H7 (cell line): ENCODE measurements at regions not wholly inside any gene's neighbourhood (a gene's known extent, or its start where the extent isn't known, plus 50 kb on each side); places are given as distances from the start of the nearest gene placed in this dataset.
"Not testable (repeated sequence)": the region's sequence is repeated elsewhere in the genome, so short reads cannot be mapped to it uniquely, and the experiment has no call there.

Experiments
- DNase-seq: peaks from one replicate; pipeline ENCODE4 v3.0.0; 2012
- H3K27me3 ChIP-seq: 2 replicates; pipeline ENCODE4 v1.6.0; 2011; ENCODE audit warnings: mild to moderate bottlenecking, low read length; ENCODE audit not compliant: control insufficient read depth, insufficient read depth
- H3K36me3 ChIP-seq: replicated peaks from 2 replicates; pipeline ENCODE4 v1.5.1; 2011; ENCODE audit warnings: low read length; ENCODE audit not compliant: control insufficient read depth, insufficient read depth
- H3K4me3 ChIP-seq: 2 replicates; pipeline ENCODE4 v1.5.1; 2011; ENCODE audit warnings: low read depth, mild to moderate bottlenecking, control low read depth, low read length, moderate library complexity; ENCODE audit not compliant: insufficient read depth

DNA sequence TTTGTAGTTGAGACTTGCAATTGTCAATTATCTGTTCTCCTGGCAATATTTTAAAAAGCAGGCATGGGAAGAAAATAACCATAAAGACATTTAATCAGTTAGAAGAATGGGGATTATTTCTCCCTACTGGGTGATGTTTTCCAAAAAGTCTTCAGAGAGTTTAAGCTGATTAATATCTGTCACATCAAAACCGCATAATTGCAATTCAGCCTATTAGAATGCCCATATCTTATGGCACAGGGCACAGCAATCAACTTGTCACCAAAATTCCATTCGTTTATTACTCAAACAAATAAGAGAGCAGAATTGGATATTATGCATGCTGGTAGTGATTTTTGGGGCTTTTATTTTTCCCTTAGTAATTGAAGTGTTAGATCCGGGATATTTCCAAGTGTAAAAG, 218.7 kb downstream of the RNF144B start:
- Histone ChIP-seq H3K4me3 (no peak overlapping the region), H3K36me3 (no peaks in the 10 kb centered on the region), H3K27me3 (no peaks in the 10 kb centered on the region)
- DNase-seq, result no peak

DNA sequence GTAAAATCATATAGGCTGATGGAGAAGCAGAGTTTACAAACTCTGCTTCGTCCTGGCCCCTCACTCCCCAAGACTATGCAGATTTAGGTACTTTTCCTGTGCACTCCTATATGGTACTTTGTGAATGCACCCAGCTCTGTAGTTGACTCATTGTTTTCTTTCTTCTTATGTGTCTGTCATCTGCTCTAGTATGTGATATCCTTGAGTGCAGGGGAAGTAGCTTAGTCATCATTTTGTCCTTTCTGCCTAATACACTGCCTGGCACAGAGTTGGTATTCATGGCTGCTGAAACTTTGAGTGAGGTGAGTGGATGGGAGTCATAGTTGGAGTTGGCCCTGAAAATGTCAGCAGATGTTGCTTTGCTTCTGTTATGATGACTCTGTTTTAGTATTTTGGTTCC, 222.6 kb downstream of the RNF144B start:
- Histone ChIP-seq H3K36me3 (no peaks in the 10 kb centered on the region), H3K4me3 (no peak overlapping the region)
- no peak for DNase-seq

DNA sequence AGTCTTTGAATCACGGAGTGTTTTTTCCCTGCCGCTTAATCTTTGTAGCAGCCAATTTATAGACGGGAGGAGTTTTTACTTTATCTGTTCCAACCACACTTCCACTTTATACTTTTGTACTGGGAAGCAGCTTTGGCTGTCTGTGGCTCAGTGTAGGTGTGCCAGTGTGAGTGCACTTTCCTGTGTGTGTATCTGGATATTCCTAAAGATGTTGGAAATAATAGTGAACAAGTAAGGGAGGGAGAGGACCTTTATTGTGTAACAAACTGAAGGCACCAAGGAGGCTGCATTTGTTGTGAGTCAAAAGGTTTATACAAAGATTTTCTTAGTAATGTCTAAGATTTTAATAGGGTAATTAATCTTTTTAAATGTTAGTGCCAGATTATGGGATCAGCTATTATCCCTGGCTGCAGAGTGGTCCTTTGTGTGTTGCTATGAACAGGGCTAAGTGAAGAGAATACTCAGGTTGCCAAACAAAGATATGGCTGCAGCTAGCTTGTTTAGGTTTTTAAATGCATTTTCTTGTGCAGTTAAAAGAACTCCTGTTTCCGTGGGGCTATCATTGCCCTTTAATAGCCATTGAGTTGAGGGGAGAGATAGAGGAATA, 226.3 kb downstream of the RNF144B start:
- no peak overlapping the region for H3K4me3 ChIP-seq
- DNase-seq, result no peak

More for the DNA sequence above, 222.6 kb downstream of the RNF144B start:
- H3K27me3 ChIP-seq, result no peaks in the 10 kb centered on the region

DNA sequence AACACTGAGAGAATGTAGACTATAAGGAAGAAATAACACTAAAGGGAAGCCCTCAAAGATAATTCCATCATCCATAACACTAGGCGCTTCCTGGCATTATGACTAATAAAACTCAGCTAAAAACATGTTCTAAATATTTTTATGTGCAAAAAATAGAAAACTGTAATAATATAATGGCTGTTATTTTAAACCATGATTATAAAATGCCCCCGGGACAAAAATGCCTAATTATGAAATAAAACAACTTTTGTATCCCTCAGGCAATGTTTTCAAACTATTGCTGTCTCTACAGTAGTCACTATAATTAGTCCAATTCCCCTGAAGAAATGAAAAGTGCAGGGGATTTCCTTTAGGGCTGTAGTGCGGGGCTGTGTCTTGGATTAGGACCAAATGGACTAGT, 242.4 kb downstream of the RNF144B start:
- Histone ChIP-seq H3K4me3 (no peak overlapping the region), H3K27me3 (no peaks in the 10 kb centered on the region), H3K36me3 (no peaks in the 10 kb centered on the region)
- no peak for DNase-seq

More for the DNA sequence above, 226.3 kb downstream of the RNF144B start:
- Histone ChIP-seq H3K27me3 (no peaks in the 10 kb centered on the region), H3K36me3 (no peaks in the 10 kb centered on the region)

DNA sequence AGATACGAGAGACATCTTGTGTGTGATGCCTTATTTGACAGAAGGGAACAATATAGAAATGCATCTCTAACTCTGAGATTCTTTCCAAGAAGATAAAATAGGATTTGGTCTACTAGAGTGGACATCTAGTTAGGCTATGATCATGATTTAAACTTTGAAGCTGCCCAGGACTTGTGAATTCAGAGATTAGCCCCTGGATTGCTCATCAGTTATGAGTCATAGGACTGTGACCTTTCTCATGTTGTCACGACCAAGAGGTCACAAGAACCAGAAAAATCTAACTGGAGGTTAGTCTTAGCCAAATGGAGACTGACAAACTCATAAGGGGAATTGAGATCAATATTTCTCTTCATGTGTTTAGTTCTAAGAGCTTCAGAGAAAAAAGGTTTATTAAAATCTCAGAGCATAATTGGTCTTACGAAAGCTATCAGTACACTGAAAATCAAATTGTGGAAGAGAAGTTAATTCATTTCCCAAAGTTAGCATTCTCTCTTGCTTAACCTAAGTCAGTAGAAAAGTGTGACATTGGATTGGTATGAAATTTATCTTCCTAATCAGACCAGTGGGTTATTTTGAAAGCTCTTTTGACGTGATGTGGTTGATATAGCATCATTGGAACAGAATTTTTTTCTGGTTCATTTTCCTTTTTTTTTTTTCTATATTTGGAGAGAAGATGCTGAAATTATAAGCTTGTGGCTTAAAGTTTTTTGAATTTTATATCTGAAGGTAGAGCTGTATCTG, 245.7 kb downstream of the RNF144B start:
- no peaks in the 10 kb centered on the region for H3K27me3 ChIP-seq
- H3K4me3 ChIP-seq, result no peak overlapping the region
- DNase-seq, result no peak

DNA sequence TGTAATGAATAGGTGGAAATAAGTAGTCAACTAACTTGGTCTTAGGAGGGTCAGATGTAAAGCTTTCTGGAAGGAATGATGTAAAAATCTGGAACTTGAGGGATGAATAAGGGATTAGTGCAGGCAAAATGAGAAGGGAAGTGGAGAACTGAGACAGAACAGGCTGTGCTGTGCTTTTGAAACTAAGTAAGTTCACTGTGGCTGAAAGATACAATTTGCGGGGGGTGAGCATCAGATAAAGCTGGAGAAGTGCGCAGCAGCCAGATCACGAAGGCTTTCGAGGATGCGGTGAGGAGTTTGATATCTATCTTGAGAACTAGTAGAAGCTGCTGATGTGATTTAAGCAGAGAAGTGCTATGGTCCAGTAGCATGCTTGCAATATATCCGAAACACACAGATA, 247.8 kb downstream of the RNF144B start:
- H3K27me3 ChIP-seq, result no peaks in the 10 kb centered on the region
- no peak overlapping the region for H3K4me3 ChIP-seq
- no peaks in the 10 kb centered on the region for H3K36me3 ChIP-seq
- no peak for DNase-seq

More for the DNA sequence above, 245.7 kb downstream of the RNF144B start:
- H3K36me3 ChIP-seq, result no peaks in the 10 kb centered on the region

DNA sequence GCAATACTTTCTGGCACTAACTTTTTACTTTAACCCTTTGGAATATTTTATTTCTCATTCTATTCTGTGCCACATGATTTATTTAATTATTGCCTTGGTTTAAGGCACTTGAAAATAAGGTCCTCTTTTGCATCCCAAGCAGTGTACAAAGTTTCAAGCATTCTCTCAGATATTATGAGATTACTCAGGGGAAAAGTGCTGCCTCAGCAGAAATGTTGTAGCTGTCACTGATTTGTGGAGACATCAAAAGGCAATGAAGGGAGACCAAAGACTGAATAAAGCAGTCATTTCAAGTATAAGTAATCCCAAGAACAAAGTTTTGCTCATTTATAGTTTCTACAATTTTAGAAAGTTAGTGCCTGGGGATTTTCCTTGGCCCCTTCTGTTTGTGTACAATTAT, 253.0 kb downstream of the RNF144B start:
- H3K4me3 ChIP-seq, result no peak overlapping the region
- H3K27me3 ChIP-seq, result no peaks in the 10 kb centered on the region
- no peak for DNase-seq
- no peaks in the 10 kb centered on the region for H3K36me3 ChIP-seq

DNA sequence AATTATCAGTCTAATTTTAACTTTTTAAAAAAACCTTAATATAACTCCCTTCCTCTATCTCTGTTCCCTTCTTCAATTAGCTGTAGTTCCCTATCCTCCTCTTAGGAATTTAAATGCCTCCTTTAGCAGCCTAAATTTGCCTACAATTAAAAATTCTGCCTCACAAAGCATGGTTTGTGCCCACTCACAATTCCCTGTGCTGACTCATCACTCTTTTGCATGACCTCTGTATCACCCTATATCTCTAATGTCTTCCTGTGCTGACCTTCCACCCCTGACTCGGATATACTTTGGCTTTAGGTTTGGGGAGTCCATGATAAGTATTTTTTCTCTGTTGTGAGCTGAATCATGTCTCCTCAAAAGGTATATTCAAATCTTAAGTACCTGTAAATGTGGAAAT, 253.6 kb downstream of the RNF144B start:
- DNase-seq, result no peak
- no peaks in the 10 kb centered on the region for H3K27me3 ChIP-seq
- no peaks in the 10 kb centered on the region for H3K36me3 ChIP-seq
- H3K4me3 ChIP-seq, result no peak overlapping the region

DNA sequence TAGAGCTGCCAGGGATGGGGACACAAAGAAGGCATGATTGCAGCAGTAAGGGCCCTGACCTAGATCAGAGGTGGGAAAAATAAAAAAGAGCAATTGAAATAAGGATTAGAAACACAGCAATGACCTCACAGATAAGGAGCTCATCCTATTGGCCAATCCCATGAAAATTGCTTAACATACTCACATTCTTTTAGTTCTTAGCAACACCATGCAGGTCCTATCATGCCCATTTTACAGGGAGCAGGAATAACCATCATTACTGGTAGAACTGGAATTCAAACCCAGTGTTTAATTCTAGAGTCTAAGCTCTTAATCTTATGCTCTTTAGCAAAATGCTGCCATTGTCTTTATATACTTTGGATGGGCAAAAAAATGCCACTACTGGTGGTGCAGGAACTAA, 267.7 kb downstream of the RNF144B start:
- no peak for DNase-seq
- Histone ChIP-seq H3K4me3 (no peak overlapping the region), H3K36me3 (no peaks in the 10 kb centered on the region), H3K27me3 (no peaks in the 10 kb centered on the region)

DNA sequence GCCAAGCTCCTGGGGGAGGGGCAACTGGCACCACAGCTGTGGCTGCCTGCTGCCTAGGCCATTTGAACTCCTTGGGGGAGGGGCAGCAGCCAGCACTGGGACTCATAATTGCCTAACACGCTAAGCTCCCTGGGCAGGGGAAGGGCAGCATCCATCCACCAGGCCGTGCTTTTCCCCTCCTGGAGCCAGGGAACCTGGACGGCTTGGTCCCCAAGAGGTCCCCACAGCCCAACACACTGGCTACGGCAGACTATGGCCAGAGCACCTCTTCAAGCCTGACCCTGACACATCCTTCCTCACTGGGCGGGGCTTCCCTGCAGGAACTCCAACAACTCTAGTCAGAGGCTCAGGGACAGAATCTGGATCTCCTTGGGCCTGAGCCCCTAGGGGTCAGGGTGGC, 269.4 kb downstream of the RNF144B start:
- DNase-seq, result no peak
- H3K36me3 ChIP-seq, result no peaks in the 10 kb centered on the region
- no peak overlapping the region for H3K4me3 ChIP-seq
- H3K27me3 ChIP-seq, result no peaks in the 10 kb centered on the region

DNA sequence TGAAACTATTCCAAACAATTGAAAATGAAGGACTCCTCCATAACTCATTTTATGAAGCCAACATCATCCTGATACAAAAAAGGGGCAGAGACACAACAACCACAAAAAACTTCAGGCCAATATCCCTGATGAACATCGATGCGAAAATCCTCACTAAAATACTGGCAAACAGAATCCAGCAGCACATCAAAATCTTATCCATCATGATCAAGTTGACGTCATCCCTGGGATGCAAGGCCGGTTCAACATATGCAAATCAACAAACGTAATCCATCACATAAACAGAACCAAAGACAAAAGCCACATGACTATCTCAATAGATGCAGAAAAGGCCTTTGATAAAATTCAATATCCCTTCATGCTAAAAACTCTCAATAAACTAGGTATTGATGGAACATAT, 272.8 kb downstream of the RNF144B start:
- not testable (repeated sequence) for H3K4me3 ChIP-seq, H3K27me3 ChIP-seq, DNase-seq, H3K36me3 ChIP-seq

DNA sequence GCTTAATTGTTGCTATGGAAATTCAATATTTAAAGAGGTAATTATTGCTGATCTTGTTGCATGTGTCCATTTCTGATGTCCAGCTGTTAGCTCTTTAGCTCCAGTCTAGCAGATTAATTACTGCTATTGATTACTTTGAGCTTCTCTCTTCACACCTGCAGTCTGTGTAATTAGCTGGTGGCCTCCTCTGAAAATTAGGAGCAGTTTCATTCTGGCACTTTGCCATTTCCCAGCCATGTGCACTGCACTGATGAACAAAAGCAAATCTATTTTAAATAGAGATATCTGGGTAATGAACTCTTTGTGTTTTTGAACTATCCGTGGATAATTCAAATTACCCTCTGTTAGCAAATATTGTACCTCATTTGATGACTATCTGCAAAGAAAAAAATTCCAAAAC, 275.9 kb downstream of the RNF144B start:
- H3K36me3 ChIP-seq, result no peaks in the 10 kb centered on the region
- DNase-seq, result no peak
- H3K27me3 ChIP-seq, result no peaks in the 10 kb centered on the region
- H3K4me3 ChIP-seq, result no peak overlapping the region

DNA sequence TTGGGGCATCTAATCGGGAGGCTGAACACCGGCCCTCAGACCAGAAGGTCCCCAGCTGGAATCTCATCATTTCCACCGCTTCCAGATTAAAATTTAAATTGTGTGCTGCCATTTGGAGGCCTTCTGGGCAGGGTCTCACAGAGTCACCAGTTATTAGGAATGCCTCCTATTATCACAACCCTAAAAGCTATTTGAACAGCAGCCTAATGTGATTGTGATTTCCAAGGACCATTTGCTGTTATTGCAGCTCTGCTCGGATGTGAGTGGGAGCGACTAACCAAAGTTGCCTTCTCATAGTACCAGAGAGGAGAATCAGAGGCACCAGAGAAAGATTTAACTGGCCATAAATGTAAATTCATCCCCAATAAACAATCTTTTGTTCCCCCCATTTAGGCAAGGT, 277.3 kb downstream of the RNF144B start:
- H3K27me3 ChIP-seq, result no peaks in the 10 kb centered on the region
- no peak overlapping the region for H3K4me3 ChIP-seq
- no peaks in the 10 kb centered on the region for H3K36me3 ChIP-seq
- no peak for DNase-seq

DNA sequence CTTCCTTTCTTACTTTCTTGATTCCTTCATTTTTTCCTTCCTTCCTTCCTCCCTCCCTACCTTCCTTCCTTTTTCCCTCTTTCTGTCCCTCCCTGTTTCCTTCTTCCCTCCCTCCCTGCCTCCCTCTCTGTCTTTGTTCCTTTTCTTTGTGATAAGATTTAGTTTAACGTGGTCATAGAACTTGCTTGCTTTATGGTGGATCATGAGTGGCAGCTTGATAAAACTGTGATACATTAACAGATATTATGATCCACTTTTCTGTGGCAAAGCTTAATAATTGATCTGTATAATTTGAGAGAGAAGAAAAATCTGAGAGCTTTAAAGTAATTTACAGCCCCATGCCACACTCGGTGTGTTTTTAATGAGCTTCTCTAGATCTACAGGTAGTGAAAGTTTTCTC, 280.5 kb downstream of the RNF144B start:
- Histone ChIP-seq H3K27me3 (no peaks in the 10 kb centered on the region), H3K36me3 (no peaks in the 10 kb centered on the region), H3K4me3 (no peak overlapping the region)
- DNase-seq, result no peak

DNA sequence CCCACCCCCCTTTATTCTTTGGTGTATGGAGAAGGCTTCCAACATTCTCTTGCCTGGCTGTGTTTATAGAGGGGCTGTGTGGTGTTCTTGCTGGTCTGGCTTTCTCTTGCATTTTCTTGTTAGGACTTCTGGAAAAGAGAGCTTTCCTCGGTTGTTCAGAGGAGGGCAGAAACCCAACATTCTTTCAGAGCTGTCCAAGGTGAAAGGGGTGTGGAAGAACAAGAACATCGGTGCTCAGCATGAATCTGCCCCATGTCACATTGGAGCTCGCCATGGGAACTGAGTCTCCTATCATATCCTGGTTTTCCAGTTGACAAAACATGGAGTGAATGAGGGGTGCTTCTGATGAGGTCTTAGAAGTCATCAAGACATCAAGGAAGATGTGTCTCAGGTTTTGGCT, 281.8 kb downstream of the RNF144B start:
- Histone ChIP-seq H3K4me3 (no peak overlapping the region), H3K27me3 (no peaks in the 10 kb centered on the region), H3K36me3 (no peaks in the 10 kb centered on the region)
- no peak for DNase-seq
